Endothelial cell of umbilical vein (primary cell): ENCODE measurements at regions not wholly inside any gene's neighbourhood (a gene's known extent, or its start where the extent isn't known, plus 50 kb on each side); places are given as distances from the start of the nearest gene placed in this dataset.

Experiments used
- BruUV-seq: library from RNA; stranded (reverse); fragments of 400-500 nt; replicated peaks from 2 replicates; lab custom pipeline; 2021; lab: Mats Ljungman, UMichigan
- CTCF ChIA-PET: fragments of 300-600, 350-600 bp; sonication (Branson Sonifier 250); formaldehyde crosslinking; loops from one replicate; lab custom pipeline; 2021; ENCODE audit warnings: antibody characterized with exemption, inconsistent platforms; lab: Charles Lee
- POLR2A ChIA-PET: fragments of 300-600, 350-600 bp; sonication (Branson Sonifier 250); formaldehyde crosslinking; loops from one replicate; lab custom pipeline; 2021; ENCODE audit warnings: antibody characterized with exemption, inconsistent platforms; lab: Charles Lee
- DNase-seq: peaks from one replicate; pipeline ENCODE4 v3.0.0-alpha.2; 2011; ENCODE audit warnings: low read depth, low spot score
- FAIRE-seq: peaks from 2 replicates; lab custom pipeline; 2011; peaks lifted over from hg19 to GRCh38; lab: Jason Lieb, UNC
- H2AFZ ChIP-seq: 2 replicates; pipeline ENCODE4 v1.6.0; 2012; ENCODE audit warnings: low read depth, low read length, control low read depth, inconsistent platforms
- H3K27ac ChIP-seq: 2 replicates; pipeline ENCODE4 v1.5.1; 2011; ENCODE audit warnings: low read depth, mild to moderate bottlenecking, control low read depth, low read length, moderate library complexity; ENCODE audit not compliant: insufficient read depth
- H3K27me3 ChIP-seq, 2 experiments: 2 replicates each; pipeline versions ENCODE4 v1.6.0 to v1.6.1; 2011; ENCODE audit warnings: low read length in 2 of 2, mixed read lengths in 1 of 2; ENCODE audit not compliant: control insufficient read depth in 2 of 2, insufficient read depth in 2 of 2
- H3K36me3 ChIP-seq, 2 experiments: 2 replicates in 1 of 2; 3 replicates in 1 of 2; pipeline ENCODE4 v1.5.1; 2011; ENCODE audit warnings: low read length in 2 of 2, mild to moderate bottlenecking in 1 of 2, moderate library complexity in 1 of 2; ENCODE audit not compliant: control insufficient read depth in 2 of 2, insufficient read depth in 2 of 2; ENCODE audit errors: extremely low read depth in 1 of 2
- H3K4me1 ChIP-seq: 3 replicates; pipeline ENCODE4 v1.5.1; 2011; ENCODE audit warnings: mild to moderate bottlenecking, low read length; ENCODE audit not compliant: control insufficient read depth, insufficient read depth; ENCODE audit errors: extremely low read depth
- H3K4me2 ChIP-seq: 2 replicates; pipeline ENCODE4 v1.6.1; 2011; ENCODE audit warnings: low read length, control low read depth, mixed read lengths; ENCODE audit not compliant: insufficient read depth
- H3K4me3 ChIP-seq, 3 experiments: fragments of 200-600 bp in 1 of 3; sonication (generic), shearing (Covaris generic) in 1 of 3; replicated peaks in 1 of 3; 2 replicates each; pipeline ENCODE4 v1.5.1; 2011 to 2016; ENCODE audit warnings: control low read depth in 3 of 3, low read length in 3 of 3, mild to moderate bottlenecking in 2 of 3, inconsistent platforms in 1 of 3, low read depth in 1 of 3, moderate library complexity in 1 of 3; ENCODE audit not compliant: insufficient read depth in 1 of 3
- H3K79me2 ChIP-seq: 2 replicates; pipeline ENCODE4 v1.6.0; 2012; ENCODE audit warnings: low read length, inconsistent platforms; ENCODE audit not compliant: control insufficient read depth, insufficient read depth
- H3K9ac ChIP-seq: replicated peaks from 2 replicates; pipeline ENCODE3; 2011; ENCODE audit warnings: low read length, control low read depth; ENCODE audit not compliant: insufficient read depth; ENCODE audit errors: extremely low read depth
- H3K9me1 ChIP-seq: replicated peaks from 3 replicates; pipeline ENCODE4 v1.6.0; 2011; ENCODE audit warnings: mild to moderate bottlenecking, low read length; ENCODE audit not compliant: control insufficient read depth, insufficient read depth; ENCODE audit errors: extremely low read depth
- H3K9me3 ChIP-seq: replicated peaks from 2 replicates; pipeline ENCODE4 v1.5.1; 2012; ENCODE audit warnings: low read length, inconsistent platforms; ENCODE audit not compliant: control insufficient read depth, insufficient read depth
- H4K20me1 ChIP-seq: replicated peaks from 2 replicates; pipeline ENCODE3; 2011; ENCODE audit warnings: mild to moderate bottlenecking, low read length; ENCODE audit not compliant: control insufficient read depth, insufficient read depth; ENCODE audit errors: extremely low read depth
- CTCF ChIP-seq, 2 donors: IDR thresholded peaks; 1 replicate in 1 of 2; 2 replicates in 1 of 2; pipeline ENCODE4 v1.5.1; 2011; ENCODE audit warnings: low read length in 2 of 2, mild to moderate bottlenecking in 2 of 2, moderate library complexity in 2 of 2, control low read depth in 1 of 2, inconsistent platforms in 1 of 2, low read depth in 1 of 2; ENCODE audit not compliant: insufficient read depth in 1 of 2; ENCODE audit errors: extremely low read depth in 1 of 2
- FOS ChIP-seq: IDR thresholded peaks from 2 replicates; pipeline ENCODE4 v1.6.1; 2011; ENCODE audit warnings: mild to moderate bottlenecking, low read length, moderate library complexity, borderline replicate concordance; ENCODE audit not compliant: insufficient read depth
- JUN ChIP-seq: IDR thresholded peaks from 2 replicates; pipeline ENCODE4 v1.6.1; 2011; ENCODE audit warnings: borderline replicate concordance, low read depth; ENCODE audit not compliant: insufficient read length, insufficient read depth
- MYC ChIP-seq: IDR thresholded peaks from one replicate; pipeline ENCODE4 v1.6.1; 2011; ENCODE audit warnings: mild to moderate bottlenecking, low read depth, low read length
- POLR2AphosphoS5 ChIP-seq: IDR thresholded peaks from 2 replicates; pipeline ENCODE4 v1.6.1; 2012; ENCODE audit warnings: low read depth, mild to moderate bottlenecking, control low read depth, low read length, moderate library complexity; ENCODE audit not compliant: insufficient read depth
- dilution Hi-C: fragments of 300-500 bp; cut with MboI; formaldehyde crosslinking; loops from one replicate; pipeline ENCODE4 v1.15.0; 2019; ENCODE audit warnings: low sequenced_read_pairs; ENCODE audit not compliant: extremely low pct_ligation_motif_present
- intact Hi-C: fragments of 100-400 bp; cut with micrococcal nuclease; formaldehyde crosslinking; loops from one replicate; pipeline ENCODE4 v1.10.0; 2022

DNA sequence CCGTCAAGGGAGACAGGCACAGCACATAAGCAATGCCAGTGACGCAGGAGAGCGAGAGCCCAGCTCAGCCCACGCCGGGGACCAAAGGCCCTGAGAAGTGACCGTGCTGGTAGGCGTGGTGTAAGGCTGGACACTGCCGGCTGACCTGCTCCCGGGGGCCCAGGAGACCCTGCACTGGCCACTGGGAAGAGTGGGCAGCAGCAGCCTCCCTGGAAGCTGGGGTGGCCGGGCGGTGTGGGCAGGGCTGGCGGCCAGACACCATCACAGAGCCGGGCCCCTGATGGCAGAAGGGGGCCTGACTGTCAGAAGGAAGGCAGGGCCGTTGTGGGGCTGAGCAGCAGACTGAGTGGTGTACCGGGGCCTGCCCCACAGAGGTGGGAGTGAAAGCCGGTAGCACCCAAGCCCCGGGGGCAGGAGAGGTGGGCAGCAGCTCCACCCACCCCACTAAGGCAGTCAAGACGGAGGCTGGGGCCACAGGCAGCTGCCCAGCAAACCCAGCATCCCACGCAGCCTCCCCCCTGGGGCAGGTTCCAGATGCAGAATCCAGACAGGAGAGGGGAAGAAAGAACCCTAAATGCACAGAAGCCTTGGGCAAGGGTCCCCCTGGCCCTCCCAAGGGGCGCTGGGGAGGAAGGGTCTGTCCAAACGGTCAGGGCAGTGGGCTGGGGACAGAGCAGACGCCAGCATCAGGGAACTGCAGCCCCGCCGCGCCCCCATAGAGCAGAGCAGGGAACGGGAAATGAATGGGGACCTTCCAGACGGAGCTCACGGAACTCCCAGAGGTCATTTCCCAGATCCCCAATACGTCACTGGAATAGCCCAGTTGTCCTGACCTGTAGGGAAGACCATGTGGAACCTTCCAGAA, 205.2 kb downstream of the BRD1 start:
- H3K4me1 ChIP-seq, result no peaks in the 10 kb centered on the region
- BruUV-seq, result no TSS peak
- H3K27ac ChIP-seq, result no peak overlapping the region
- H3K27me3 ChIP-seq, result no peaks in the 10 kb centered on the region
- no peaks in the 10 kb centered on the region for H3K36me3 ChIP-seq
- dilution Hi-C loops, result no loop called here
- no peak for DNase-seq
- CTCF ChIA-PET, result interaction anchor here (1.5 kb wide), 1 partner anchor 10 kb away, joined by 5 read pairs; no protein-coding TSS in a partner anchor
- no peaks in the 10 kb centered on the region for H3K79me2 ChIP-seq
- no peaks in the 10 kb centered on the region for H3K9me3 ChIP-seq
- TF ChIP-seq JUN (no peak), MYC (no peak), CTCF (IDR thresholded peaks at IDR 0.05; ENCODE audit: extremely low read depth in 1 of 2, insufficient read depth in 1 of 2, low read depth in 1 of 2, low read length in 2 of 2) (no peak), FOS (no peak), POLR2AphosphoS5 (no peak)
- intact Hi-C loops, result no loop called here
- no peak for FAIRE-seq
- no peaks in the 10 kb centered on the region for H3K9me1 ChIP-seq
- POLR2A ChIA-PET, result no interaction called here
- H2AFZ ChIP-seq, result no peak overlapping the region
- no peaks in the 10 kb centered on the region for H4K20me1 ChIP-seq
- H3K4me3 ChIP-seq, result no peak overlapping the region
- H3K4me2 ChIP-seq, result no peak overlapping the region
- no peak overlapping the region for H3K9ac ChIP-seq
